ENCODE measurements at regions not wholly inside any gene's neighbourhood (a gene's known extent, or its start where the extent isn't known, plus 50 kb on each side); places are given as distances from the start of the nearest gene placed in this dataset.

DNA sequence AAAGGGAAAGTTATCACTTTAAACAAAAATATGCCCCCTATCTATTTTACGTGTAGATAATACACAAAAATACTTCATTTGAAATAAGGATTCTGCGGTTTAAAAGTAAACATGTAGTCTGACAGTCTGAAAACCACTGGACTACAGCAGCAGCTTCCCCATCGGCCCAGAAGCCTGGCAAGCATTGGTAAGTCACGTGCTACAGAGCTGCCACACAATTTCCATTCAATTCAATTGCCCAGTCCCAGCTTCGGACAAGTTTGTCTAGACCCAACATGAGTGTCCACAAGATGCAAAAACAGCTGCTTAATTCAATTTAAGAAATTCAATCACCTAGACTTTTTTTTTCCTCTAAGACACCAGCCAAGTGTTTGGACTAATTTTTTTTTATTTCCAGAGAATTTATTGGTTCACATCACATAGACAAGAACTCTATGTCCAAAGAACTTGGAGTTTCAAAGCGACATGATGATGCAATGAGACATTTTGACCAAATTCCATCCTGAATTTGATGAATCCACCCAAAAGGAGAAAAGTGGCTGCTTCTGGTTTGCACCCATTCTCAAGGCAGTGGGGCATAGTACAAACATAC is 458.9 kb downstream of the COG6 start:
- DNase-seq (ENCODE audit: low read depth, low spot score): no peak

- DNase-seq (ENCODE audit: low read depth, low spot score): no peak
Measured at GRCh38 chr13:40115426-40115825, 460.0 kb downstream of the COG6 start.

DNA sequence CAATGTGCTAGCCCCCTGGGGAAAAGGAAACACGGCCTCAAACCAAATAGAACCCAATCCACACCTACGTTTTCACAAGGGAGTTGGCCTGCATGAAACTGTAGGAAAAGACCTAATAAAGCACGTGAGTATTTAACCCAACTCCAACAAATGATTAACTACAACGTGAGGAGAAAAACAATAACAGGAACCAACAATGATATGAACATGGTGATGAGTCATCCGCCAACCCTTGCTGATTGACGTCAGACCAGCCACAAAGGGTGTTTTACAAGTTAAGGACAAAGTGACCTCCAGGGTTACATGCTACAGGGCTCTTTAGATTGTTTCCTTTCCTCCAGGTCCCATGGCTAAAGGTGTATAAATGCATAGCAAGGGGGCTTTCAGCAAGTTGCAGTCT is 460.5 kb downstream of the COG6 start:
- no peak for DNase-seq (ENCODE audit: low read depth, low spot score)

GRCh38 chr13:40118337-40118736 is 462.9 kb downstream of the COG6 start:
- DNase-seq (ENCODE audit: low read depth, low spot score): no peak

GRCh38 chr13:40119852-40120251 is 464.4 kb downstream of the COG6 start:
- DNase-seq (ENCODE audit: low read depth, low spot score): no peak

GRCh38 chr13:40120288-40120687 is 464.8 kb downstream of the COG6 start:
- DNase-seq (ENCODE audit: low read depth, low spot score): no peak

DNA sequence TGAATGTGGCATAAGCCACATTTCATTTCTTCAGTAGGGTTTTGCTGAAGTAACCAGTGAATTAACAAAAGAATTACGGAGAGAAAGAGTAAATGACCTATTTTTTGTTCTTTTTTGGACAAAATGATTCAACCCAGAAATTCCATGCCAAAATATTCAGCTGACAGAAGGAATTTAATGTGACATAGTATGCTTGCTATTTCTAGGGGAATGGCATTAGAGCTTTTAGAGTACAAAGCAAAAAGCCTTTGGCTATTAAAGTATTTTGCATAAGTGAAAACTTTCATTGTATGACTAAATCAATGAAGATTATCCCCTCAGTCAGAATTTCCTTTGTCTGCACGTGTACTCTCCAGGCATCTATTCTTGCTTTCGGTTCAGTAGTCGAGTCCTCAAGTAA is 465.3 kb downstream of the COG6 start:
- DNase-seq (ENCODE audit: low read depth, low spot score): no peak

DNA sequence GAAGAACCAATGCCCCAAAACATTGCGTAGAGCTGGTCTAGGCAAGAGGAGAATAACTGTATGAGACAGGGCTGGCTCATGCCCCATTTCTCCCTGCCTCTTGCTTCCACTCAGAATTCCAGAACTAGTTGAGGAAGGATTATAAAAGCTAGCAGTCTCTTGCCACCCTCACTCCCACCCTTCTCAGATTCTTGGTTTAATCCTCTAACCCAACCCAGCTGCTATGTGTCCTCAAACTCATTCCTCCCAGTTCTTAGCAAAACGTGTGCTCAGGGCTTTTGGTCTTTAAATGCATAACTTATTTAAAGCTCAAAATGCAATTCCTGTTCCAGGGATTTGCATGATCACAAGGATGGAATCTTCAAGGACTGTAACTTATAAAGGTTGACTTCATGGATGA is 466.3 kb downstream of the COG6 start:
- DNase-seq (ENCODE audit: low read depth, low spot score): no peak

DNA sequence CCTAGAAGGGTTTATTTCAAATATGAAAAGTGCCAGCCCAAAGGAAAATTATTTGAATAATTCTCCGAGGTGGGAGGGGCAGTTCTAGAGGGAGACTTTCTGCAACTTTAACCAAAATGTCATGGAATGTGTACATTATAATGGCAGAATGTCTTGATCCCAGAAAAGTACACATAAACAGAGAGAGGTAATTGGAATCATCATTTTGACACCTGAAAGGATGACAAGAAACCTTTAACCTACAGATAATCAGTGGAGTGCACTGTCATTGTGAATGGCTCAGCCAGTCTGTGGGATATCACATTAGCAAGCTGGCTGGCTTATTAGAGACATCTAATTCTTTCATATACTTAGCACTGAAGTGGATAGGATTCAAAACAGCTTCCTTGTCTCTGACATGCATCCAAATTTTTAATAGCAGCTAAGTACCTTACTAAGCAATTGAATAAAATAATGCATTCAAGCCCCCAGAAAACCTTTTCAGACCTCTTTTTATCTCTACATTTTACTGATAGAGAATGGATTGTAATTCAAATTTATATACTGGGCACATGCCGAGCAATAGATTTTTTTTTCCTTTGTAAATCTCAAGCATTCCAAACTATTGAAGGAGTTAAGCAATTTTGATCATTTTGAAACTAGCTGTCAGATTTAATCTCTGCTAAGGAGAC is 468.6 kb downstream of the COG6 start:
- no peak for DNase-seq (ENCODE audit: low read depth, low spot score)

GRCh38 chr13:40124633-40125015 is 469.2 kb downstream of the COG6 start:
- DNase-seq (ENCODE audit: low read depth, low spot score): no peak

- DNase-seq (ENCODE audit: low read depth, low spot score): no peak
Measured at GRCh38 chr13:40125336-40125735, 469.9 kb downstream of the COG6 start.

GRCh38 chr13:40126306-40127085 is 471.0 kb downstream of the COG6 start:
- DNase-seq (ENCODE audit: low read depth, low spot score): no peak

DNA sequence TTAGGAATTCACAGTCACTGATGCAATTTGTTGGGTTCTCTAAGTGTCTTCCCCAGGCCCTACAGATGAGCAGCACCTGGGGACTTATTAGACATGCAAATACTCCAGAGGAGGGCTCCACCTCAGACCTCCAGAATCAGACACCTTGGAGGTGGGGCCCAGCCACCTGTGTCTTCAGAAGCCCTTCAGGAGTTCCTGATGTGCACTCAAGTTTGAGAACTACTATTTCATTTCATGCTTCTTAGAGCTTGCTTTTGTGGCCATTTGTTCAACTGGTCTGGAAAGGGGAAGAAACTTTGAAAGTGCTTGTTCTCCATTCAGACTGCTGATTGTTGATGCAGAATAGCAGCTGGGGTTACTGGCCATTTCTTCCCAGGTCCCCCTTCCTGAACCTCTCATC is 472.0 kb downstream of the COG6 start:
- no peak for DNase-seq (ENCODE audit: low read depth, low spot score)

DNA sequence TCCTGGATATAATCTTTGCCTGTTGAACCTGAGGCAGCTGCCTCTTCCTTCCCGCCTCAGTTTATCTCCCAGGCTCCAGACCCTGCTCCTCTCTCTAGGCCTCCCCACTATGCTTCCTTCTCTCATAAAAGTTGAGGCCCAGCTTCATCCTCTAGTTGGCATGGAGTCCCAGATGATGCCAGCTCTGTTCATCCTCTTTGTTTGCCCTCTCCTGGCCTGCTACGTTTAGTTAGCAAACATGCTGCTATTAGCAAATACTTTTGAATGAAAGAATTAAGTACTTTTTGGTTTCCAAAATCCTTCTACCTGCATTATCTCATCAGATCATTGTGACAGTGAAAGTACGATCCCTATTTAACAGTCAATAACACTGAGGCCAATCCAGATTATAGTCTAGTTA is 472.5 kb downstream of the COG6 start:
- no peak for DNase-seq (ENCODE audit: low read depth, low spot score)

- DNase-seq (ENCODE audit: low read depth, low spot score): no peak
Measured at GRCh38 chr13:40129467-40129866, 474.0 kb downstream of the COG6 start.

- no peak for DNase-seq (ENCODE audit: low read depth, low spot score)
Measured at GRCh38 chr13:40130871-40131636, 475.6 kb downstream of the COG6 start.

GRCh38 chr13:40132249-40132648 is 476.8 kb downstream of the COG6 start:
- DNase-seq (ENCODE audit: low read depth, low spot score): no peak

GRCh38 chr13:40136896-40137295 is 481.4 kb downstream of the COG6 start:
- DNase-seq (ENCODE audit: low read depth, low spot score): no peak

DNA sequence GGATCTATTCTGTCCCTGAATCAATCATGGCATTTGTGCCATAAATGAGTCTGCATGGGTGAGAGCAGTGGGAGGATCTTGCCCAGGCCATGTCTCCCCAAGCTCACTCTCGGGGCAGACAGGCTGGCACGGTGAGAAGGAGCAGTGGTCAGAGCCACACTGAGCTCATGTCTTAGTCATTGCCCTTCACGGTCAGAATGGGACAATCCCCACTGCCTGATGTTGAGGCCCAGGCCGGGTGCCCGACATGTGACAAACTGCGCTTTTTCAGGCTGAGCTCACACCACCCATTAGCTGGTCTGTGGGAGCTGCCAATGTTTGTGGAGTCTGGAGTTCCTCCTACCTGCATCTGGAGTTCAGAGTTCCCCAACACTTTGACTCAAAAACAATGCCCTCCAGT is 481.9 kb downstream of the COG6 start:
- no peak for DNase-seq (ENCODE audit: low read depth, low spot score)

DNA sequence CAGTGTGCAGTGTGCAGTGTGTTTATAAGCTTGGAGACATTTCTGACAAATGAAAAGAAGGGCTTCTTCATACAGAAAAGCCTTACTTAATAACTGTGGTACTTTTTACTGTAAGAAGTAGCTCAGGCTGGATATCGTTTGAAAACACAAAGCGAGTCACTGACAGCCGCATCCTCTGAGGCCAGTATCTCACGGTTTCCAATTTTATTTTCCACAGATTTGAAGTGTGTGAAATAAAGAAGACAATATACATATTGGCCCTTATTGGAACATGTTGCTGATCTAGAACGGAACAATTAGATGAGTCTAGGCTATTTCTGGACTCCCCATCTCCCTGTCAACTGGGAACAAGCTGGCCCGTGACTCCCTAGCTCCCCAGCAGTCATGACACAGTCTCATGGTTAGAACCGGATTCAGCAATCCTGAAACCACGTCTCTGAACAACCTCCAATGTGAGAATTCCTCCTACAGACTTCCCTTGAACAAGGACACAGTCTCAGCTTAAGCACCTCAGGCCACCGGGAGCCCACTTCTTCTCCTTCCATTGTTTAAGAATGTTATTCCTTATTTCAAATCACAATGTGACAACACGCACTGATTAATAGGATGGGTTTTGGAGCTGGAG is 484.5 kb downstream of the COG6 start:
- DNase-seq (ENCODE audit: low read depth, low spot score): no peak

- DNase-seq (ENCODE audit: low read depth, low spot score): no peak
Measured at GRCh38 chr13:40141859-40142555, 486.5 kb downstream of the COG6 start.
